Gastroesophageal sphincter (tissue), 3 donors: ENCODE measurements at regions not wholly inside any gene's neighbourhood (a gene's known extent, or its start where the extent isn't known, plus 50 kb on each side); places are given as distances from the start of the nearest gene placed in this dataset.
"Not testable (repeated sequence)": the region's sequence is repeated elsewhere in the genome, so short reads cannot be mapped to it uniquely, and the experiment has no call there.

Experiments used
- CTCF ChIP-seq, 4 experiments: fragments of 200-600 bp in 2 of 4; fragments of 450-650 bp in 2 of 4; sonication (generic) in 1 of 4; IDR thresholded peaks; one replicate each; pipeline ENCODE4 v1.5.1; 2017 to 2019; ENCODE audit warnings: antibody characterized with exemption in 4 of 4, mild to moderate bottlenecking in 2 of 4, moderate library complexity in 2 of 4
- EP300 ChIP-seq: sonication (generic); formaldehyde crosslinking; IDR thresholded peaks from one replicate; pipeline ENCODE4 v1.6.1; 2017; ENCODE audit warnings: antibody characterized with exemption, mild to moderate bottlenecking
- POLR2AphosphoS5 ChIP-seq: sonication (generic); formaldehyde crosslinking; IDR thresholded peaks from one replicate; pipeline ENCODE4 v1.6.1; 2017; ENCODE audit warnings: antibody characterized with exemption

- not testable (repeated sequence) for TF ChIP-seq EP300; CTCF (IDR thresholded peaks at IDR 0.05); POLR2AphosphoS5
Measured at GRCh38 chr16:60647388-60647787, 1388.8 kb downstream of the CDH8 start.
